Stomach (tissue), 8 donors: ENCODE measurements at regions not wholly inside any gene's neighbourhood (a gene's known extent, or its start where the extent isn't known, plus 50 kb on each side); places are given as distances from the start of the nearest gene placed in this dataset.

ENCODE experiments used
- DNase-seq, 2 donors: peaks; one replicate each; pipeline versions ENCODE4 v3.0.0 to v3.0.0-alpha.2; 2013 to 2019
- H3K27ac ChIP-seq, 5 donors: fragments of 200-600 bp in 4 of 5; sonication (generic) in 4 of 5; one replicate each; pipeline ENCODE4 v1.5.1; 2013 to 2019; ENCODE audit warnings: mild to moderate bottlenecking in 1 of 5, moderate library complexity in 1 of 5
- H3K27me3 ChIP-seq, 3 donors: fragments of 200-600 bp; sonication (generic); one replicate each; pipeline ENCODE4 v1.5.1; 2017 to 2019; ENCODE audit warnings: mixed run types in 1 of 3
- H3K36me3 ChIP-seq, 4 donors: fragments of 200-600 bp; sonication (generic); 1 replicate in 3 of 4; 2 replicates in 1 of 4; pipeline ENCODE4 v1.5.1; 2016 to 2019
- H3K4me1 ChIP-seq, 4 donors: fragments of 200-600 bp; sonication (generic); one replicate each; pipeline ENCODE4 v1.5.1; 2016 to 2019
- H3K4me3 ChIP-seq, 4 donors: fragments of 200-600 bp; sonication (generic) in 3 of 4; one replicate each; pipeline ENCODE4 v1.5.1; 2016 to 2019; ENCODE audit warnings: mild to moderate bottlenecking in 1 of 4
- H3K9me3 ChIP-seq, 4 donors: fragments of 200-600 bp; sonication (generic); one replicate each; pipeline ENCODE4 v1.5.1; 2016 to 2019
- EP300 ChIP-seq: sonication (generic); formaldehyde crosslinking; IDR thresholded peaks from one replicate; pipeline ENCODE4 v1.6.1; 2017; ENCODE audit warnings: antibody characterized with exemption
- POLR2A ChIP-seq, 4 donors: fragments of 450-650 bp; IDR thresholded peaks; one replicate each; pipeline ENCODE4 v1.6.1; 2016; ENCODE audit warnings: antibody characterized with exemption in 4 of 4, control low read depth in 2 of 4, mild to moderate bottlenecking in 1 of 4, moderate library complexity in 1 of 4
- POLR2AphosphoS5 ChIP-seq, 3 donors: sonication (generic); formaldehyde crosslinking; IDR thresholded peaks; one replicate each; pipeline ENCODE4 v1.6.1; 2016; ENCODE audit warnings: antibody characterized with exemption in 3 of 3
- WGBS, 5 donors: extraction: QIAGEN DNeasy Blood & Tissue Kit in 3 of 5; methylation state at CpG; one replicate each; pipeline versions ENCODE4 v1.1.5 to v1.1.7; 2013 to 2018; 5-methylcytosine and 5-hydroxymethylcytosine counted together
- intact Hi-C: fragments of 100-400 bp; cut with DNase I; formaldehyde crosslinking; loops from one replicate; pipeline ENCODE4 v1.15.1; 2023; ENCODE audit warnings: low total_unique reads
- TF ChIP-seq, protein P1 (sequence below), 7 experiments: fragments of 450-650 bp in 4 of 7; fragments of 200-600 bp in 3 of 7; sonication (generic) in 3 of 7; IDR thresholded peaks; one replicate each; pipeline ENCODE4 v1.5.1; 2016 to 2019; ENCODE audit warnings: antibody characterized with exemption in 7 of 7, control low read depth in 2 of 7, mild to moderate bottlenecking in 1 of 7
- donor health status: healthy with polysubstance abuse.
- donor health status: Bipolar disorder and iron deficiency.
- donor health status: healthy.

DNA sequence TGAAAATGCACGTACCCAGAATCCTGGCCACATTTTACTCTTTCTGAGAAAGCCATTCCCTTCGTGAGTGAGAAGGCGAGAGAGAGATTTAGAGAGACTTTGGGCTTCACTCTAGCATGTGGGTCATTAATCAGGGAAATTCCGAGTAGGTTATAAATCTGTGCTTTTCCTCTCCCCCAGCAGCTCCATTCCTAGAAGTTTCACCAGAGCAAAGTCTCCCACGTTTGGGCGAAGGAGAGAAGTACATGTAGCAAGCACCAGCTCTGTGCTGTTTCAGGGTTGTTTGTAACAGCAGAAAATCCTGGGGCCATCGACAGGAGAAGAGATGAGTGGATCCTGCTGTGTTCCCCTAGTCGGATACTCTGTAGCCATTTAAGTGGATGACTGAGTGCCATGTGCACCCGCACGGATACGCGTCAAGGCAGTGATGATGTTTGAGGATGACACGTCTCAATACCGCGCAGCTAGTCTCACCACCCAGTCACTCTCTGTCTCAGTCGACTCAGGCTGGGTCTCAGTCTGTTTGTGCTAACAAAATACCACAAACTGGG is 131.8 kb upstream of the PEG3 start:
- no peaks in the 10 kb centered on the region for H3K36me3 ChIP-seq
- peaks cover 0 to 9% (median 0%) of the 10 kb centered on the region in 4 donors for H3K4me1 ChIP-seq
- DNase-seq, result peak in 1 of 2 donors; percentile 60
- H3K9me3 ChIP-seq, result peaks cover 0 to 72% (median 36%) of the 10 kb centered on the region in 4 donors
- peaks cover 0 to 4% (median 0%) of the 10 kb centered on the region in 3 donors for H3K27me3 ChIP-seq
- H3K27ac ChIP-seq, result no peak overlapping the region
- 68 to 77% (median 71%) methylated on average over 16 of the region's 16 CpGs for WGBS, 5 donors
- TF ChIP-seq POLR2AphosphoS5 (IDR thresholded peaks at IDR 0.05) (no peak), EP300 (no peak), POLR2A (IDR thresholded peaks at IDR 0.05) (no peak)
- TF ChIP-seq, protein P1, sequence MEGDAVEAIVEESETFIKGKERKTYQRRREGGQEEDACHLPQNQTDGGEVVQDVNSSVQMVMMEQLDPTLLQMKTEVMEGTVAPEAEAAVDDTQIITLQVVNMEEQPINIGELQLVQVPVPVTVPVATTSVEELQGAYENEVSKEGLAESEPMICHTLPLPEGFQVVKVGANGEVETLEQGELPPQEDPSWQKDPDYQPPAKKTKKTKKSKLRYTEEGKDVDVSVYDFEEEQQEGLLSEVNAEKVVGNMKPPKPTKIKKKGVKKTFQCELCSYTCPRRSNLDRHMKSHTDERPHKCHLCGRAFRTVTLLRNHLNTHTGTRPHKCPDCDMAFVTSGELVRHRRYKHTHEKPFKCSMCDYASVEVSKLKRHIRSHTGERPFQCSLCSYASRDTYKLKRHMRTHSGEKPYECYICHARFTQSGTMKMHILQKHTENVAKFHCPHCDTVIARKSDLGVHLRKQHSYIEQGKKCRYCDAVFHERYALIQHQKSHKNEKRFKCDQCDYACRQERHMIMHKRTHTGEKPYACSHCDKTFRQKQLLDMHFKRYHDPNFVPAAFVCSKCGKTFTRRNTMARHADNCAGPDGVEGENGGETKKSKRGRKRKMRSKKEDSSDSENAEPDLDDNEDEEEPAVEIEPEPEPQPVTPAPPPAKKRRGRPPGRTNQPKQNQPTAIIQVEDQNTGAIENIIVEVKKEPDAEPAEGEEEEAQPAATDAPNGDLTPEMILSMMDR (IDR thresholded peaks at IDR 0.05), result no peak
- no peak overlapping the region for H3K4me3 ChIP-seq
- intact Hi-C loops, result no loop called here

DNA sequence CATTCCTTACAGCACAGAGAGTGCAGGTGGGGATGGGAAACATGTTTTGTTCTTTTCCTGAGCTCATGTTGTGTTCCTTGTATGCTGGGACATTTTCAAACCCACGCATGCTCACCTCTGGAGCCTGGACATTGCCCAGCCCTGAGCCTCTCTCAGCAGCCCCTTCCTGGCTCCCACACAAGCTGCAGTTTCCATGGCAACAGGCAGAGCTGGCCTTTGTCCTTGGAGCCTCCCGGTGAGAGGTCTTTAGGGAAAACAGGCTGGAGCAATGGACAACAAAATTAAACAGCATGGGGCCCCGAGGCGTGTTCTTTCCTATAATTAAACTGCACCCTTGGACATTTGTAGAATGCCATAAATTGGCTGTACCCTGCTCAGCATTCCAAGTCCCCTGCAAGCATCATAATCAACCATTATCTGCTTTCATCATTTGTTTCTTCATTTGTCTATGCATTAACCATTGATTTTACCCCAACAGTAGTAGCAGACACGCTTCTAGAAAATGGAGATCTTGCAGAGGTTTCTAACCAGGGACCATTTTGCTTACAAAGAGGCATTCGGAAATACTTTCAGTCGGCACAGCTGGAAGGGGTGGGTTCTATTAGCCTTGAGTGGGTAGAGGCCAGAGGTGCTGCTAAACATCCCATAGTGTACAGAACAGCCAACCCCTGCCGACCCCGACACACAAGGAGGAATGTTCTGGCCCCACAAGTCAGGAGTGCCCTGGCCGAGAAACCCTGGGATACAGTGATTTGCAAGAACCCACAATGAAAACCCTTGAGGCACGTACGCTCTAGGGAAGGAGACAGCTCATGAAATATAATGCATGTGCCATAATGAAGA is 133.4 kb upstream of the PEG3 start:
- no peak overlapping the region for H3K27ac ChIP-seq
- H3K4me1 ChIP-seq, result peaks cover 0 to 6% (median 0%) of the 10 kb centered on the region in 4 donors
- peaks cover 0 to 77% (median 37%) of the 10 kb centered on the region in 4 donors for H3K9me3 ChIP-seq
- WGBS, 5 donors, result 25 to 46% (median 35%) methylated on average over 12 of the region's 12 CpGs
- no peak overlapping the region for H3K4me3 ChIP-seq
- H3K36me3 ChIP-seq, result no peaks in the 10 kb centered on the region
- no peak for TF ChIP-seq EP300
- no peak for TF ChIP-seq POLR2AphosphoS5 (IDR thresholded peaks at IDR 0.05)
- no peak for TF ChIP-seq POLR2A (IDR thresholded peaks at IDR 0.05)
- TF ChIP-seq, protein P1 (IDR thresholded peaks at IDR 0.05), result no peak
- peak in 1 of 2 donors; percentile 64 for DNase-seq
- intact Hi-C loops, result no loop called here
- H3K27me3 ChIP-seq, result peaks cover 0 to 4% (median 0%) of the 10 kb centered on the region in 3 donors

DNA sequence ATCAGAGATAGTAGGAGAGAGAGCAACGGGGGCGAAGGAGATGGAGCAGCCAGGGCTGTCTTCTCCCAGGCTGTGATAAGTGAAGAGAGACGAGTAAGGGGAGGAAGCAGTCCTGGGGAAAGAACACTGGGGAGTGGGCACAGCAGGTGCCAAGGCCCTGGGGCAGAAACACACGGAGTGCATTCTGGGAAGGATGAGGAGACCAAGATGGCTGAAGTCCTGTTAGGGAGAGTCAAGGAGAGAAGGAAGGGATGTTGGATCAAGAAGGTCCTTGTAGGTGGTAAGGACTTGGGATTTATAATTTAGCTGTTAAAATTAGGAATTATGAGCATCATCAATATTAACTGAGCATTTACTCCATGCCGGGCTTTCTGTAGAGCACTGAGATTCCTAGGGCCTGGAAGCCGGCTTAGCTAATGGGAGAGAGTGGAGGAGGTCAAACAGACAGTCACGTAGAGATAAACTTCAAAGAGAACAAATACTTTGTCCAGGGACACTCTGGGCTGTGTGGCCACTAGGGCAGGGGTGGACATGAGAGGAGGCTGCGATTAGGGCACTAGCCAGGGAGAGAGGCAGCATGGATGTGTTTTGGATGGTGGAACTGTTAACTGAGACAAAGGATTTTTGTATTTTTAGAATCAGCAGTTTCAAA is 134.2 kb upstream of the PEG3 start:
- Histone ChIP-seq H3K27ac (no peak overlapping the region), H3K9me3 (peaks cover 0 to 84% (median 40%) of the 10 kb centered on the region in 4 donors), H3K27me3 (peaks cover 0 to 4% (median 0%) of the 10 kb centered on the region in 3 donors), H3K36me3 (no peaks in the 10 kb centered on the region), H3K4me3 (no peak overlapping the region), H3K4me1 (peaks cover 0 to 3% (median 0%) of the 10 kb centered on the region in 4 donors)
- WGBS, 5 donors, result 36 to 63% (median 50%) methylated on average over 8 of the region's 8 CpGs
- no peak for DNase-seq
- intact Hi-C loops, result no loop called here
- no peak for TF ChIP-seq POLR2AphosphoS5 (IDR thresholded peaks at IDR 0.05)
- TF ChIP-seq, protein P1 (IDR thresholded peaks at IDR 0.05), result no peak
- no peak for TF ChIP-seq POLR2A (IDR thresholded peaks at IDR 0.05)
- no peak for TF ChIP-seq EP300

DNA sequence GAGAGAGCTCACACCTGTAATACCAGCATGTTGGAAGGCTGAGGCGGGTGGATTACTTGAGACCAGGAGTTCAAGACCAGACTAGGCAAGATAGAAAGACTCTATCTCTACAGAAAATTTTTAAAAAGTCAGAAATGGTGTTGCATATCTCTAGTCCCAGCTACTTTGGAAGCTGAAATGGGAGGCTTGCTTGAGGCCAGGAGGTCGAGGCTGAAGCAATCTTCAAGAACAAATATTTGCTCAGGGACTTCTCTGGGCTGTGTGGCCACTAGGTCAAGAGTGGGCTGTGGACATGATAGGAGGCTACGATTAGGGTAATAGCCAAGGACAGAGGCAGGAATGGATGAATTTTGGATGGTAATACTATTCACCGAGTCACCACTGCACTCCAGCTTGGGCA is 135.8 kb upstream of the PEG3 start:
- Histone ChIP-seq H3K4me3 (no peak overlapping the region), H3K36me3 (no peaks in the 10 kb centered on the region), H3K9me3 (peaks cover 0 to 91% (median 51%) of the 10 kb centered on the region in 4 donors), H3K4me1 (peaks cover 0 to 3% (median 0%) of the 10 kb centered on the region in 4 donors), H3K27ac (no peak overlapping the region), H3K27me3 (peaks cover 0 to 4% (median 0%) of the 10 kb centered on the region in 3 donors)
- no peak for DNase-seq
- TF ChIP-seq POLR2AphosphoS5 (IDR thresholded peaks at IDR 0.05) (no peak), EP300 (no peak), POLR2A (IDR thresholded peaks at IDR 0.05) (no peak)
- TF ChIP-seq, protein P1 (IDR thresholded peaks at IDR 0.05), result no peak
- 58 to 73% (median 67%) methylated on average over 4 of the region's 4 CpGs for WGBS, 5 donors
- intact Hi-C loops, result no loop called here
